IMR-90 (cell line): ENCODE measurements at regions not wholly inside any gene's neighbourhood (a gene's known extent, or its start where the extent isn't known, plus 50 kb on each side); places are given as distances from the start of the nearest gene placed in this dataset.

ENCODE experiments used
- ATAC-seq: fragments of 200-7000 bp; cut with Tn5 transposase; 2 replicates; pipeline ENCODE4 v1.9.1; 2020; ENCODE audit warnings: low read depth, mild to moderate bottlenecking, moderate library complexity
- BruUV-seq: library from RNA; stranded (reverse); fragments of 400-500 nt; replicated peaks from 2 replicates; lab custom pipeline; 2021; lab: Mats Ljungman, UMichigan
- CTCF ChIA-PET: fragments of 300-600 bp; formaldehyde crosslinking; extraction: SDS; loops from one replicate; lab custom pipeline; 2021; ENCODE audit warnings: antibody characterized with exemption; lab: Yijun Ruan, JAX
- POLR2A ChIA-PET: fragments of 300-600 bp; sonication (Branson Sonifier 250); formaldehyde crosslinking; loops from one replicate; lab custom pipeline; 2022; ENCODE audit warnings: antibody characterized with exemption; ENCODE audit not compliant: unreplicated experiment; lab: Charles Lee
- DNase-seq: peaks from one replicate; pipeline ENCODE4 v3.0.0; 2013
- H2AFZ ChIP-seq: replicated peaks from 2 replicates; pipeline ENCODE3; 2013; ENCODE audit warnings: low read length, mild to moderate bottlenecking; ENCODE audit not compliant: poor library complexity
- H2AK5ac ChIP-seq: 2 replicates; pipeline ENCODE4 v1.6.1; 2013; ENCODE audit warnings: low read depth, low read length, inconsistent platforms
- H2AK9ac ChIP-seq: replicated peaks from 2 replicates; pipeline ENCODE3; 2013; ENCODE audit warnings: mild to moderate bottlenecking, low read depth, low read length, moderate library complexity; ENCODE audit not compliant: poor library complexity
- H2BK120ac ChIP-seq: 2 replicates; pipeline ENCODE4 v1.6.1; 2013; ENCODE audit warnings: low read depth, low read length, inconsistent platforms
- H2BK15ac ChIP-seq: 3 replicates; pipeline ENCODE4 v1.6.1; 2013; ENCODE audit warnings: low read depth, low read length, inconsistent platforms
- H2BK20ac ChIP-seq: 2 replicates; pipeline ENCODE4 v1.6.1; 2013; ENCODE audit warnings: low read depth, mild to moderate bottlenecking, inconsistent platforms, low read length, moderate library complexity
- H2BK5ac ChIP-seq: 2 replicates; pipeline ENCODE4 v1.6.1; 2013; ENCODE audit warnings: mild to moderate bottlenecking, low read depth, low read length, inconsistent platforms; ENCODE audit not compliant: poor library complexity, severe bottlenecking
- H3K14ac ChIP-seq: replicated peaks from 2 replicates; pipeline ENCODE4 v1.6.1; 2013; ENCODE audit warnings: low read depth, low read length, inconsistent platforms
- H3K18ac ChIP-seq: 2 replicates; pipeline ENCODE4 v1.6.1; 2013; ENCODE audit warnings: low read depth, low read length, control low read depth
- H3K23ac ChIP-seq: 2 replicates; pipeline ENCODE4 v1.6.1; 2013; ENCODE audit warnings: low read depth, low read length, inconsistent platforms
- H3K27ac ChIP-seq: 2 replicates; pipeline ENCODE4 v1.5.1; 2013; ENCODE audit warnings: mild to moderate bottlenecking, control low read depth, low read length; ENCODE audit not compliant: insufficient read depth
- H3K27me3 ChIP-seq: 2 replicates; pipeline ENCODE4 v1.6.1; 2013; ENCODE audit warnings: low read length; ENCODE audit not compliant: control insufficient read depth, insufficient read depth
- H3K36me3 ChIP-seq: 2 replicates; pipeline ENCODE4 v1.6.1; 2013; ENCODE audit warnings: low read length, mixed read lengths; ENCODE audit not compliant: control insufficient read depth, insufficient read depth
- H3K4ac ChIP-seq: 2 replicates; pipeline ENCODE4 v1.6.1; 2013; ENCODE audit warnings: low read depth, low read length, inconsistent platforms
- H3K4me1 ChIP-seq: 2 replicates; pipeline ENCODE4 v1.6.1; 2013; ENCODE audit warnings: low read length, mixed read lengths; ENCODE audit not compliant: control insufficient read depth, insufficient read depth
- H3K4me2 ChIP-seq: 2 replicates; pipeline ENCODE4 v1.6.1; 2013; ENCODE audit warnings: low read depth, mild to moderate bottlenecking, control low read depth, low read length, moderate library complexity
- H3K4me3 ChIP-seq: 2 replicates; pipeline ENCODE4 v1.5.1; 2013; ENCODE audit warnings: low read depth, mild to moderate bottlenecking, control low read depth, low read length, moderate library complexity; ENCODE audit not compliant: insufficient read depth
- H3K56ac ChIP-seq: 2 replicates; pipeline ENCODE4 v1.6.1; 2013; ENCODE audit warnings: low read length, inconsistent platforms; ENCODE audit not compliant: insufficient read depth; ENCODE audit errors: extremely low read depth
- H3K79me1 ChIP-seq, 2 experiments: 2 replicates each; pipeline ENCODE4 v1.6.1; 2013; ENCODE audit warnings: low read length in 2 of 2, inconsistent platforms in 1 of 2, low read depth in 1 of 2
- H3K9ac ChIP-seq: 2 replicates; pipeline ENCODE4 v1.6.1; 2013; ENCODE audit warnings: low read depth, low read length, control low read depth
- H3K9me1 ChIP-seq: 2 replicates; pipeline ENCODE4 v1.6.1; 2013; ENCODE audit warnings: low read length, inconsistent platforms; ENCODE audit not compliant: insufficient read depth
- H3K9me3 ChIP-seq: 2 replicates; pipeline ENCODE4 v1.6.1; 2013; ENCODE audit warnings: low read length; ENCODE audit not compliant: control insufficient read depth, insufficient read depth
- H4K20me1 ChIP-seq: 2 replicates; pipeline ENCODE4 v1.6.1; 2013; ENCODE audit warnings: low read length, inconsistent platforms; ENCODE audit not compliant: insufficient read depth
- H4K5ac ChIP-seq: 2 replicates; pipeline ENCODE4 v1.6.1; 2013; ENCODE audit warnings: mild to moderate bottlenecking, low read depth, low read length, control low read depth
- H4K8ac ChIP-seq, 2 experiments: 2 replicates each; pipeline ENCODE4 v1.6.1; 2013; ENCODE audit warnings: low read depth in 2 of 2, low read length in 2 of 2, control low read depth in 1 of 2, inconsistent platforms in 1 of 2
- H4K91ac ChIP-seq: 2 replicates; pipeline ENCODE4 v1.6.1; 2013; ENCODE audit warnings: low read depth, low read length, inconsistent platforms; ENCODE audit not compliant: insufficient read depth
- CEBPB ChIP-seq: IDR thresholded peaks from 2 replicates; pipeline ENCODE4 v1.6.1; 2012; ENCODE audit warnings: low read depth, low read length, improper control_type of control experiment
- FOS ChIP-seq: fragments of 150-350 bp; IDR thresholded peaks from 2 replicates; pipeline ENCODE4 v1.6.1; 2016; ENCODE audit warnings: low read depth, low read length
- MAFK ChIP-seq: IDR thresholded peaks from 2 replicates; pipeline ENCODE4 v1.6.1; 2012; ENCODE audit warnings: low read depth, low read length, improper control_type of control experiment
- MAZ ChIP-seq: IDR thresholded peaks from 2 replicates; pipeline ENCODE4 v1.6.1; 2012; ENCODE audit warnings: low read depth, mild to moderate bottlenecking, low read length, improper control_type of control experiment, moderate library complexity, borderline replicate concordance
- NFE2L2 ChIP-seq: fragments of 150-350 bp; IDR thresholded peaks from 2 replicates; pipeline ENCODE4 v1.6.1; 2016; ENCODE audit warnings: low read depth, mild to moderate bottlenecking, low read length
- POLR2A ChIP-seq: IDR thresholded peaks from 2 replicates; pipeline ENCODE4 v1.6.1; 2012; ENCODE audit warnings: mild to moderate bottlenecking, low read depth, low read length
- RCOR1 ChIP-seq: IDR thresholded peaks from 2 replicates; pipeline ENCODE4 v1.6.1; 2012; ENCODE audit warnings: mild to moderate bottlenecking, low read length, improper control_type of control experiment; ENCODE audit not compliant: insufficient replicate concordance
- RFX5 ChIP-seq: IDR thresholded peaks from 2 replicates; pipeline ENCODE4 v1.8.0; 2012; ENCODE audit warnings: low read depth, mild to moderate bottlenecking, low read length, moderate library complexity
- SMC3 ChIP-seq: fragments of 150-350 bp; IDR thresholded peaks from 2 replicates; pipeline ENCODE4 v1.6.1; 2016; ENCODE audit warnings: low read depth, mild to moderate bottlenecking, antibody characterized with exemption, low read length, moderate library complexity
- WGBS, 2 experiments: methylation state at CpG; one replicate each; pipeline versions ENCODE4 v1.1.5 to v1.1.7; 2013; ENCODE audit warnings: missing lambda C conversion rate in 2 of 2; ENCODE audit not compliant: insufficient read length in 1 of 2; ENCODE audit errors: extremely low coverage in 2 of 2; 5-methylcytosine and 5-hydroxymethylcytosine counted together
- dilution Hi-C: fragments of 300-500 bp; cut with HindIII; formaldehyde crosslinking; loops from one replicate; pipeline ENCODE4 v1.14.3; 2018; ENCODE audit warnings: low sequenced_read_pairs; ENCODE audit not compliant: unreplicated experiment
- in situ Hi-C: fragments of 300-500 bp; cut with MboI; formaldehyde crosslinking; loops from 3 replicates; pipeline ENCODE4 v1.14.3; 2019; ENCODE audit warnings: low sequenced_read_pairs, inconsistent platforms, mixed read lengths
- intact Hi-C: fragments of 100-400 bp; cut with micrococcal nuclease; formaldehyde crosslinking; loops from 2 replicates; pipeline ENCODE4 v1.10.0; 2022
- TF ChIP-seq, protein P1 (sequence below): conservative IDR thresholded peaks from 2 replicates; pipeline ENCODE4 v1.5.1; 2012; ENCODE audit warnings: mild to moderate bottlenecking, low read depth, low read length, improper control_type of control experiment
- TF ChIP-seq, protein P2 (sequence below): fragments of 150-350 bp; IDR thresholded peaks from 2 replicates; pipeline ENCODE4 v1.6.1; 2017; ENCODE audit warnings: mild to moderate bottlenecking, antibody characterized with exemption, low read length, low read depth
- TF ChIP-seq, protein P3 (sequence below): fragments of 150-350 bp; IDR thresholded peaks from 2 replicates; pipeline ENCODE4 v1.6.1; 2016; ENCODE audit warnings: low read depth, mild to moderate bottlenecking, low read length, moderate library complexity, borderline replicate concordance

DNA sequence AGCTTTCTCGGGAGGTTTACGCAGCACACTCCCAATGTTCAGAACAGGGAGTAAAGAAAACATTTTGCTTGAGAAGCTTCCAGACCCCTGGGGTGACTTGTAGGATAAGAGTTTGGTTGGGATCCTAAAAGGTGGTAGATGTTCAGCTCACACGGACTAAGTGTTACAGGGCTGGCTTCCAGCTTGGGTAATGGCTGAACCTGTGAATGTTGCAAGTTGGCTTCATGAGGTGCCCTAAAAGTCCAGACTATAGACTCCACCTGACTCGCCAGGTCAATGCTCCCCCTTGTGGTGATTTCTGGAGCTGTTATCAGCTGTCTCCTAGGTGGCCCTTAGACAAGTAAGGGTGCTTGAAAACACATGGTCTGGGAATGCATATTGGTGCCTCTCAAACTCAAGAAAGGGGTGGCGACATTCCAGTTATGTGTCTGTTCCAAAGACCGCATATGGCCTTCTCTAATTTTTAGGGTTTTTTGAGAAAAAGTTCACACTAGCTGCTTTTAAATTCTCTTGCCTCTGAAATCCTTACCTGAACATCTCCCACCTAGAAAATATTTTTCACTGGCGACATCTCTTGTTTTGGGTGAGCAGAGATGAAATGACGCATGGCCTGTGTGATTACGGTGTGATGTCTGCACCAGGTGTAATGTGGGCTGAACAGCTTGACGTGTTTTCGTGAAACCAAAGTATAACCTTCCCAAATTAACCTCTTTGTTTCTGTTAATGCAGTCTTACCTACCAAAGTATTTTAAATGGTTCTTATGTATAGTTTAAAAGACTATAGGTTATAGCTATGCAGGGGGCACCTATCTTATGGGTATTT lies 175.7 kb upstream of the KBTBD8 start (continued):
- TF ChIP-seq CEBPB = no peak
- TF ChIP-seq RCOR1 = no peak
- TF ChIP-seq SMC3 = peak; percentile 90
- no peak for TF ChIP-seq NFE2L2
- no peak for TF ChIP-seq POLR2A
- TF ChIP-seq RFX5 = no peak

DNA sequence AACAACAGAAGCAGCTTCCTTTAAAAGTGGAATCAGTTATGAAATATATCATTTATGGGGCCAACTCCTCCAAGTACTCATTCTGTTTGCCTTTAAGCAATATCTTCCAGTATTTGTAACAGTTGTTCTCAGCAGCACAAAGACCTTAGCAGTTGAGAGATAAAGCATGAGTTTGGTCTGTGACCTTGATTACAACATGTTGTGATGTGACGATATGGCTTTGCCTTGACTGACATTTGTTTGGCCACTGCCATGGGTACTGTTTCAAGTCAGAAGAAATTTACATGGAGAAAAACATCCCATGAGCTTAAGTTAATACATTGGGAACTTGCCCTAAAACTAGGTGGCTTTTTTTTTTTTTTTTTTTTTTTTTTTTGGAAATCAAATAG lies 175.1 kb upstream of the KBTBD8 start:
- dilution Hi-C loops = no loop called here
- Histone ChIP-seq H3K4ac (no peak overlapping the region), H3K18ac (no peak overlapping the region), H4K91ac (no peak overlapping the region), H3K79me1 (no peaks in the 10 kb centered on the region), H3K9me1 (no peaks in the 10 kb centered on the region), H4K20me1 (no peaks in the 10 kb centered on the region), H2BK5ac (no peak overlapping the region), H3K56ac (no peak overlapping the region), H4K5ac (no peak overlapping the region), H2BK20ac (no peak overlapping the region), H3K27me3 (peaks cover 9% of the 10 kb centered on the region), H3K27ac (no peak overlapping the region), H2BK15ac (no peak overlapping the region), H3K23ac (no peak overlapping the region), H4K8ac (no peak overlapping the region), H3K4me3 (no peak overlapping the region), H2AK9ac (no peak overlapping the region), H3K4me2 (no peak overlapping the region), H3K14ac (no peak overlapping the region), H2AK5ac (no peak overlapping the region), H3K36me3 (no peaks in the 10 kb centered on the region), H2AFZ (no peak overlapping the region), H3K4me1 (no peaks in the 10 kb centered on the region), H3K9ac (no peak overlapping the region), H2BK120ac (no peak overlapping the region), H3K9me3 (no peaks in the 10 kb centered on the region)
- no CpG with 5 or more reads among the region's 1 CpG for WGBS, 2 experiments
- in situ Hi-C loops = no loop called here
- DNase-seq (no peak), ATAC-seq (no peak)
- BruUV-seq = no TSS peak
- ChIA-PET POLR2A (no interaction called here), CTCF (interaction anchor here (0.7 to 2.8 kb wide), 11 partner anchors 11 to 568 kb away, joined by 3 to 25 read pairs (median 4); no protein-coding TSS in a partner anchor)
- intact Hi-C loops = no loop called here
- TF ChIP-seq FOS (no peak), SMC3 (no peak), RFX5 (no peak), MAFK (no peak), MAZ (no peak), POLR2A (no peak), CEBPB (no peak), RCOR1 (no peak)
- TF ChIP-seq, protein P1, sequence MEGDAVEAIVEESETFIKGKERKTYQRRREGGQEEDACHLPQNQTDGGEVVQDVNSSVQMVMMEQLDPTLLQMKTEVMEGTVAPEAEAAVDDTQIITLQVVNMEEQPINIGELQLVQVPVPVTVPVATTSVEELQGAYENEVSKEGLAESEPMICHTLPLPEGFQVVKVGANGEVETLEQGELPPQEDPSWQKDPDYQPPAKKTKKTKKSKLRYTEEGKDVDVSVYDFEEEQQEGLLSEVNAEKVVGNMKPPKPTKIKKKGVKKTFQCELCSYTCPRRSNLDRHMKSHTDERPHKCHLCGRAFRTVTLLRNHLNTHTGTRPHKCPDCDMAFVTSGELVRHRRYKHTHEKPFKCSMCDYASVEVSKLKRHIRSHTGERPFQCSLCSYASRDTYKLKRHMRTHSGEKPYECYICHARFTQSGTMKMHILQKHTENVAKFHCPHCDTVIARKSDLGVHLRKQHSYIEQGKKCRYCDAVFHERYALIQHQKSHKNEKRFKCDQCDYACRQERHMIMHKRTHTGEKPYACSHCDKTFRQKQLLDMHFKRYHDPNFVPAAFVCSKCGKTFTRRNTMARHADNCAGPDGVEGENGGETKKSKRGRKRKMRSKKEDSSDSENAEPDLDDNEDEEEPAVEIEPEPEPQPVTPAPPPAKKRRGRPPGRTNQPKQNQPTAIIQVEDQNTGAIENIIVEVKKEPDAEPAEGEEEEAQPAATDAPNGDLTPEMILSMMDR = no peak
- TF ChIP-seq, protein P2, sequence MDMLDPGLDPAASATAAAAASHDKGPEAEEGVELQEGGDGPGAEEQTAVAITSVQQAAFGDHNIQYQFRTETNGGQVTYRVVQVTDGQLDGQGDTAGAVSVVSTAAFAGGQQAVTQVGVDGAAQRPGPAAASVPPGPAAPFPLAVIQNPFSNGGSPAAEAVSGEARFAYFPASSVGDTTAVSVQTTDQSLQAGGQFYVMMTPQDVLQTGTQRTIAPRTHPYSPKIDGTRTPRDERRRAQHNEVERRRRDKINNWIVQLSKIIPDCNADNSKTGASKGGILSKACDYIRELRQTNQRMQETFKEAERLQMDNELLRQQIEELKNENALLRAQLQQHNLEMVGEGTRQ = no peak
- TF ChIP-seq, protein P3, sequence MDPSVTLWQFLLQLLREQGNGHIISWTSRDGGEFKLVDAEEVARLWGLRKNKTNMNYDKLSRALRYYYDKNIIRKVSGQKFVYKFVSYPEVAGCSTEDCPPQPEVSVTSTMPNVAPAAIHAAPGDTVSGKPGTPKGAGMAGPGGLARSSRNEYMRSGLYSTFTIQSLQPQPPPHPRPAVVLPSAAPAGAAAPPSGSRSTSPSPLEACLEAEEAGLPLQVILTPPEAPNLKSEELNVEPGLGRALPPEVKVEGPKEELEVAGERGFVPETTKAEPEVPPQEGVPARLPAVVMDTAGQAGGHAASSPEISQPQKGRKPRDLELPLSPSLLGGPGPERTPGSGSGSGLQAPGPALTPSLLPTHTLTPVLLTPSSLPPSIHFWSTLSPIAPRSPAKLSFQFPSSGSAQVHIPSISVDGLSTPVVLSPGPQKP = no peak
